ENCODE measurements at regions not wholly inside any gene's neighbourhood (a gene's known extent, or its start where the extent isn't known, plus 50 kb on each side); places are given as distances from the start of the nearest gene placed in this dataset.

GRCh38 chr20:57927376-57927775, 217.6 kb upstream of the PMEPA1 start:
- WGBS, 2 experiments, result 85% methylated on average over 1 of the region's 1 CpG; no CpG with 5 or more reads in 1 of the 2 experiments
- H3K27me3 ChIP-seq (ENCODE audit: control insufficient read depth, insufficient read depth, low read length, poor library complexity, severe bottlenecking), result no peaks in the 10 kb centered on the region
- H3K4me3 ChIP-seq (ENCODE audit: insufficient read depth, low read depth, low read length), result no peak overlapping the region
- no peaks in the 10 kb centered on the region for H3K9me3 ChIP-seq (ENCODE audit: control insufficient read depth, low read length)
- no peaks in the 10 kb centered on the region for H3K36me3 ChIP-seq (ENCODE audit: control insufficient read depth, insufficient read depth, low read length)
- no peak overlapping the region for H3K27ac ChIP-seq (ENCODE audit: insufficient read depth, low read depth, low read length, poor library complexity, severe bottlenecking)
- H3K4me1 ChIP-seq (ENCODE audit: control insufficient read depth, insufficient read depth, low read length), result no peaks in the 10 kb centered on the region

- WGBS, 2 experiments, result 89 to 92% methylated on average over 10 of the region's 10 CpGs
- Histone ChIP-seq H3K4me1 (ENCODE audit: control insufficient read depth, insufficient read depth, low read length) (no peaks in the 10 kb centered on the region), H3K9me3 (ENCODE audit: control insufficient read depth, low read length) (no peaks in the 10 kb centered on the region), H3K36me3 (ENCODE audit: control insufficient read depth, insufficient read depth, low read length) (no peaks in the 10 kb centered on the region), H3K4me3 (ENCODE audit: insufficient read depth, low read depth, low read length) (no peak overlapping the region), H3K27ac (ENCODE audit: insufficient read depth, low read depth, low read length, poor library complexity, severe bottlenecking) (no peak overlapping the region), H3K27me3 (ENCODE audit: control insufficient read depth, insufficient read depth, low read length, poor library complexity, severe bottlenecking) (no peaks in the 10 kb centered on the region)
These were observed 212.9 kb upstream of the PMEPA1 start for GRCh38 chr20:57922706-57923105.

- Histone ChIP-seq H3K27ac (ENCODE audit: insufficient read depth, low read depth, low read length, poor library complexity, severe bottlenecking) (no peak overlapping the region), H3K4me3 (ENCODE audit: insufficient read depth, low read depth, low read length) (no peak overlapping the region), H3K27me3 (ENCODE audit: control insufficient read depth, insufficient read depth, low read length, poor library complexity, severe bottlenecking) (no peaks in the 10 kb centered on the region), H3K9me3 (ENCODE audit: control insufficient read depth, low read length) (no peaks in the 10 kb centered on the region), H3K36me3 (ENCODE audit: control insufficient read depth, insufficient read depth, low read length) (no peaks in the 10 kb centered on the region), H3K4me1 (ENCODE audit: control insufficient read depth, insufficient read depth, low read length) (no peaks in the 10 kb centered on the region)
- 88 to 92% methylated on average over 3 to 4 of the region's 4 CpGs for WGBS, 2 experiments
These were observed 212.3 kb upstream of the PMEPA1 start for GRCh38 chr20:57922083-57922482.

DNA sequence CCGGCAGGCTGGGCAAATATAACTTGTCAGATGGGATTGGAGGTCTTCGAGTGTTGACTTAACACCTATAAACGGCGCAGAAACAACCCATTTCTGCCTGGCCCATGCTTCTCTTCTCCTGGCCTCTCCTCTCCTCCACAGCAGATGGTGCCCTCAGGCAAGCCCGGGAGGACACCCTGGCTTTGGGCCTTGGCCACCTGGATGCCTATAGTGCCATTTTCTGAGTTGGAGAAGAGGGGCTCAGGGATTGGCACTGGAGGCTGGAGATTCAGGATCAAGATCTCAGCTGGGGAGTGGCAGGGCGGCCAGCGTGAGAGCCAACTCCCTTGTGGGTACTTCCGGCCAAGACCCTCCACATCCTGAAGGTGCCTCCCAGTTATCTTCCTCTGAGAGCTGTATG, 211.9 kb upstream of the PMEPA1 start:
- Histone ChIP-seq H3K9me3 (ENCODE audit: control insufficient read depth, low read length) (no peaks in the 10 kb centered on the region), H3K27ac (ENCODE audit: insufficient read depth, low read depth, low read length, poor library complexity, severe bottlenecking) (no peak overlapping the region), H3K4me3 (ENCODE audit: insufficient read depth, low read depth, low read length) (no peak overlapping the region), H3K4me1 (ENCODE audit: control insufficient read depth, insufficient read depth, low read length) (no peaks in the 10 kb centered on the region), H3K27me3 (ENCODE audit: control insufficient read depth, insufficient read depth, low read length, poor library complexity, severe bottlenecking) (no peaks in the 10 kb centered on the region), H3K36me3 (ENCODE audit: control insufficient read depth, insufficient read depth, low read length) (no peaks in the 10 kb centered on the region)
- WGBS, 2 experiments, result 94 to 96% methylated on average over 8 of the region's 8 CpGs

GRCh38 chr20:57920971-57921370, 211.2 kb upstream of the PMEPA1 start:
- H3K4me1 ChIP-seq (ENCODE audit: control insufficient read depth, insufficient read depth, low read length), result no peaks in the 10 kb centered on the region
- H3K27ac ChIP-seq (ENCODE audit: insufficient read depth, low read depth, low read length, poor library complexity, severe bottlenecking), result no peak overlapping the region
- H3K9me3 ChIP-seq (ENCODE audit: control insufficient read depth, low read length), result no peaks in the 10 kb centered on the region
- no peaks in the 10 kb centered on the region for H3K36me3 ChIP-seq (ENCODE audit: control insufficient read depth, insufficient read depth, low read length)
- no peak overlapping the region for H3K4me3 ChIP-seq (ENCODE audit: insufficient read depth, low read depth, low read length)
- H3K27me3 ChIP-seq (ENCODE audit: control insufficient read depth, insufficient read depth, low read length, poor library complexity, severe bottlenecking), result no peaks in the 10 kb centered on the region
- 92 to 95% methylated on average over 6 of the region's 6 CpGs for WGBS, 2 experiments

DNA sequence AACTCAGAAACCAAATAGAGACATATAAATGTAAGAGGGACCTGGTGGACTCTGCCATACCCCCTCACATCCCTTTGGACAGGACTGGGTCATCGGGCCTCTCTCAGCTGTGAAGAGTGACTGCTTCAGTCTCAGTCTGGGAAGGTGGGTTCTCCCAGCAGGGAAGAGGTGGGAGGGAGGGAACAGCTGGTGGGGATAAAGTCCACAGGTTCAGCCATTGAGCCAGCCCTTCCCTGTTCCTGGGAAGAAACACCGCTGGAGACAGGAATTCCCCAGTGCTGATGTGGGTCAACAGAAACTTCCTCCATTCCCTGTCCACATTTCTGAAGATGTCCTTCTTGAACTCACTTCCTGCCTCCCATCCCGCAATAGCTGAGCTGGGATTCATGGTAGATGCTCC, 209.2 kb upstream of the PMEPA1 start:
- 88 to 90% methylated on average over 3 of the region's 3 CpGs for WGBS, 2 experiments
- Histone ChIP-seq H3K4me1 (ENCODE audit: control insufficient read depth, insufficient read depth, low read length) (no peaks in the 10 kb centered on the region), H3K27ac (ENCODE audit: insufficient read depth, low read depth, low read length, poor library complexity, severe bottlenecking) (no peak overlapping the region), H3K36me3 (ENCODE audit: control insufficient read depth, insufficient read depth, low read length) (no peaks in the 10 kb centered on the region), H3K27me3 (ENCODE audit: control insufficient read depth, insufficient read depth, low read length, poor library complexity, severe bottlenecking) (no peaks in the 10 kb centered on the region), H3K9me3 (ENCODE audit: control insufficient read depth, low read length) (no peaks in the 10 kb centered on the region), H3K4me3 (ENCODE audit: insufficient read depth, low read depth, low read length) (no peak overlapping the region)

- Histone ChIP-seq H3K4me1 (ENCODE audit: control insufficient read depth, insufficient read depth, low read length) (no peaks in the 10 kb centered on the region), H3K27me3 (ENCODE audit: control insufficient read depth, insufficient read depth, low read length, poor library complexity, severe bottlenecking) (no peaks in the 10 kb centered on the region), H3K36me3 (ENCODE audit: control insufficient read depth, insufficient read depth, low read length) (no peaks in the 10 kb centered on the region), H3K4me3 (ENCODE audit: insufficient read depth, low read depth, low read length) (no peak overlapping the region), H3K27ac (ENCODE audit: insufficient read depth, low read depth, low read length, poor library complexity, severe bottlenecking) (no peak overlapping the region), H3K9me3 (ENCODE audit: control insufficient read depth, low read length) (no peaks in the 10 kb centered on the region)
- 89 to 97% methylated on average over 4 of the region's 4 CpGs for WGBS, 2 experiments
These were observed 208.7 kb upstream of the PMEPA1 start for GRCh38 chr20:57918551-57918950.

- H3K36me3 ChIP-seq (ENCODE audit: control insufficient read depth, insufficient read depth, low read length), result no peaks in the 10 kb centered on the region
- WGBS, 2 experiments, result 93 to 94% methylated on average over 4 of the region's 4 CpGs
- no peak overlapping the region for H3K4me3 ChIP-seq (ENCODE audit: insufficient read depth, low read depth, low read length)
- no peak overlapping the region for H3K27ac ChIP-seq (ENCODE audit: insufficient read depth, low read depth, low read length, poor library complexity, severe bottlenecking)
- no peaks in the 10 kb centered on the region for H3K9me3 ChIP-seq (ENCODE audit: control insufficient read depth, low read length)
- no peaks in the 10 kb centered on the region for H3K4me1 ChIP-seq (ENCODE audit: control insufficient read depth, insufficient read depth, low read length)
- no peaks in the 10 kb centered on the region for H3K27me3 ChIP-seq (ENCODE audit: control insufficient read depth, insufficient read depth, low read length, poor library complexity, severe bottlenecking)
These were observed 204.4 kb upstream of the PMEPA1 start for GRCh38 chr20:57914205-57914604.

DNA sequence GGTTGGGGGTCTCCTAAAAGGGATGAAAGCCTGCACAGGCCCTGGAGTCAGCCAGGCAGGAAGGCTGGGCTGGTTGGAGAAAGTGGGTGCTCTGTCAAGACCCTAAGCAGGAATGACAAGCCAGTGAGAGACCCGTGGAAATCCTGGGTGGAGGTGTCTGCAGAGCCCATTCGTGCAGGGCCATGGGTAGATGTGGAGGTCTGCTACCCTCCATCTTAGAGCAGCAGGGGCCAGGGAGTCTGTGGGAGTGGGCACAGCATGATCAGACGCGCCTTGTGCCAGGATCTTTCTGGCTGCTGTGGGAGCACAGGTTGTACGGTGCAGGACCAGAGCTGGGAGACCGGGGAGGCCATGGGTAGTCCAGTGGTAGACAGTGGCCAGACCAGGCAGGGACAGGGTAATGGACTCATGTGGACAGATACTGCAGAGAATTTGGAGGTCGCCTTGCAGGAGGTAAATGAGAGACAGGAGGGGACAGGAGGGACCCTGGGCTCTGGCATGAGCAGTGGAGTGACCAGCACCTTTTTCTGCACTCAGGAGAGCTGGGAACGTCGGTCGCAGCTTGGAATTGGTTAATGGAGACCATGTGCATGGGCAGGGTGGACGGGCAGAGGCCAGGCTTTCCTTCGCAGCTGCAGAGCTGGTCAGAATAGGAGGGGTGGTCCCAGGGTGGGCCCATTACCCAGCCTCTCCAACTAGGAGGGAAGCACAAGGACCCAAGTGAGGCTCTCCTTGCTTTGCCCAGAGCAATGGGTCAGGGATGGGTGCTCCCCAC, 203.5 kb upstream of the PMEPA1 start:
- Histone ChIP-seq H3K4me1 (ENCODE audit: control insufficient read depth, insufficient read depth, low read length) (no peaks in the 10 kb centered on the region), H3K27me3 (ENCODE audit: control insufficient read depth, insufficient read depth, low read length, poor library complexity, severe bottlenecking) (no peaks in the 10 kb centered on the region), H3K27ac (ENCODE audit: insufficient read depth, low read depth, low read length, poor library complexity, severe bottlenecking) (no peak overlapping the region), H3K36me3 (ENCODE audit: control insufficient read depth, insufficient read depth, low read length) (no peaks in the 10 kb centered on the region), H3K9me3 (ENCODE audit: control insufficient read depth, low read length) (no peaks in the 10 kb centered on the region), H3K4me3 (ENCODE audit: insufficient read depth, low read depth, low read length) (no peak overlapping the region)
- WGBS, 2 experiments, result 93 to 96% methylated on average over 12 of the region's 12 CpGs

DNA sequence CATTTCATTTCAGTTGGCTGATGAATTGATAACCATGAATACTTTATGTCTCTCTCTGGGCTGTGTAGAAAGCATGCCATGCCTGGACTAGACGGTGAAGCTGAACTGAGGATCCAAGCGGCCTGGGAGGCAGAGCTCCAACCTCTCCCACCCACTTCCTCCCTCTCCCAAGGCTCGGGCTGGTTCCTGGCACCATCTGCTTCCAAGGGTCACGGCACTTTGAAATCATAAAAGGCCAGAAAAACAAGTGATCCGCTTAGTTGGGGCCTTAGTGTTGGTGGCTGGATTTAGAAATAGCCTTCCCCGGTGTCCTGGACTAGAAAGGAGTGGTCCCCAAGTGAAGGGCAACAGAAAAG, 202.4 kb upstream of the PMEPA1 start:
- no peaks in the 10 kb centered on the region for H3K9me3 ChIP-seq (ENCODE audit: control insufficient read depth, low read length)
- WGBS, 2 experiments, result 95 to 96% methylated on average over 6 of the region's 6 CpGs
- H3K36me3 ChIP-seq (ENCODE audit: control insufficient read depth, insufficient read depth, low read length), result no peaks in the 10 kb centered on the region
- no peaks in the 10 kb centered on the region for H3K27me3 ChIP-seq (ENCODE audit: control insufficient read depth, insufficient read depth, low read length, poor library complexity, severe bottlenecking)
- no peak overlapping the region for H3K27ac ChIP-seq (ENCODE audit: insufficient read depth, low read depth, low read length, poor library complexity, severe bottlenecking)
- no peaks in the 10 kb centered on the region for H3K4me1 ChIP-seq (ENCODE audit: control insufficient read depth, insufficient read depth, low read length)
- no peak overlapping the region for H3K4me3 ChIP-seq (ENCODE audit: insufficient read depth, low read depth, low read length)

All from ectodermal cell (in vitro differentiated cells).